Activated T-helper 9 cell treated with anti-CD3 and anti-CD28 coated beads, Interleukin-2, amount 50 U/mL, for 16 hours (primary cell): ENCODE measurements at regions not wholly inside any gene's neighbourhood (a gene's known extent, or its start where the extent isn't known, plus 50 kb on each side); places are given as distances from the start of the nearest gene placed in this dataset.
"Not testable (repeated sequence)": the region's sequence is repeated elsewhere in the genome, so short reads cannot be mapped to it uniquely, and the experiment has no call there.

Source experiments
- DNase-seq: peaks from one replicate; pipeline ENCODE4 v3.0.0-alpha.2; 2020; ENCODE audit warnings: low read depth

DNA sequence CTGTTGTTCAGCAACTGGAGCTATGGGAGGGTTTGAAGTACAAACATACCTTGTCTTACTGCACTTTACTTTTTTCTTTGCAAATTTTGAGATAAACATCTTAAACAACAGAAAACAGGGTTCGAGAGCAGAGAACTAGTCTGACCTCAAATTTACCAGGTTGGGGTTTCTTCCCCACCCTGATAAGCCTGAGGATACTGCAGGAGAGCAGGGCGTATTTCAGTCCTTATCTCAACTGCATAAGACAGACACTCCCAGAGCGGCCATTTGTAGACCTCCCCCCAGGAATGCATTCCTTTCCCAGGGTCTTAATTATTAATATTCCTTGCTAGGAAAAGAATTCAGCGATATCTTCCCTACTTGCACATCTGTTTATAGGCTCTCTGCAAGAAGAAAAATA is 242.1 kb upstream of the DDHD1 start:
- not testable (repeated sequence) for DNase-seq

GRCh38 chr14:53391631-53392285 is 238.6 kb upstream of the DDHD1 start:
- no peak for DNase-seq

- no peak for DNase-seq
Observed at GRCh38 chr14:53391156-53391555, 238.0 kb upstream of the DDHD1 start.

DNA sequence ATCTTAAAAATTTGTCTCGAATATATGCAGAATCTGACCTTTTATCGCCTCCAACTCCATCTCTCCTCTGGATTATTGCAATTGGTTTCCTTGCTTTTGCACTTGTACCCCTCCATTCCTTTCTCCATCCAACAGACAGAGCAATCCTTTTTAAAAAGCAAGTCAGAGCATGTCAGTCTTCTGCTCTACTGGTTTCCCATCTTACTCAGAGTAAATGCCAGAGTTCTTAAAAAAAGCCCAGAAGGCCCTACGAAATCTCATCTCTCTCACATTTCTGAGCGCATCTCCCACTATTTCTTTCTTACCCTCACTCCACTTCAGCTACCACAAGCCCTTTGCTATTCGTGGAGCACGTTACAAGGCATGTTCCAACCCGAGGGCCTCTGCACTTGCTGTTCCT is 236.9 kb upstream of the DDHD1 start:
- no peak for DNase-seq

DNA sequence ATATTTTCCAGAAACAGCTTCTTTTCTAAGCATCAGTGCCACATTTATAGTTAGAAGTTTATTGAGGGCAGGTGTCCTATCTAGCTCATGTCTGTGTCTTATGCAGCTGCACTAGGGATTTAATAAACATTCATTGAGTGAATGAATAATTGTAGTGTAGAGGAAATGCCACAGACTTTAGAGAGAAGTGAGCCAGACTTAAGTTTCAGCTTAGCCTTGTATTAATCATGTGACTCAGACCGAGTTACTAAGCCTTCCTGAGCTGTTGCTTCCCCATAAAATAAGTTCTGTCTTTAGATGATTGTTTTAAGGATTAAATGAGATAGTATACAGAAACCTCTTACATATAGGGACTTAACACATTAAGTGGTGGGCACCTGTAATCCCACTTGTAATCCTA is 236.1 kb upstream of the DDHD1 start:
- no peak for DNase-seq

DNA sequence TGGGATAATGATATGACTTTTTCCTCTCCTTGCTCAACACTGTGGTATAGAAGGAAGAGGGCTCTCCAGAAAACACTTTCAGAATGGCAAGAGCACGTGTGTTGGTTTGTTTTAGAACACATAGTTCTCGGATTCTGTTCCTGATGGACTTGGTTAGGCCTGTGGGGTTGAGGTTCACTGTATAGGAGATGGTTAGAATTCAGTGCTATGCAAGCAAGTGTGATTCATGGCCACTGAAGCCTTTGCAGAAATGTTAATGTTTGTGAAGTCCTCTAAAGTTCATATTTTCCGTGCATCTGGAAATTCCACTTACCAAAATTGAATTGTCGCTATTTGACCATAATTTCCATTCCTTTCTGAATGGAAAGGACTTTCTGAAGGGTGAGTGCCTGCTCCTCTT is 233.2 kb upstream of the DDHD1 start:
- no peak for DNase-seq

DNA sequence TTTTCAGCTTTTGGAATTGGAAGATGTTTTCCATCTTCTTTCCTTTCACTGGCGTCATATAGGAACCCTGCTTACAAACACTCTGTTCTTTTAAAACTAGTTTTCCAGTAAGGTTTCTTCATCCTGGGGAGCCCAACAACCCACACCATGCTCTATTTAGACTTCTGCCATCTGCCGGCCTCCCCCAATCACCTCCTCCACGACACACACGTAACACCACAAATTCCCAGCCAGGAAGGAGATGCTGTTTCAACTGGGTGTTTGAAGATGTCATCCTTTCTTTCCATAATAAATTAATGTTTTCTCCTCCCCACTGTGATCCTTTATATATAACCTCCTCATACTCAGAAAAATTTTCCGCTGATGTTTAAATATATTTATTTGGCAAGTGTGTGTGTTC is 231.4 kb upstream of the DDHD1 start:
- no peak for DNase-seq

GRCh38 chr14:53384073-53384472 is 230.9 kb upstream of the DDHD1 start:
- no peak for DNase-seq

- no peak for DNase-seq
Observed at GRCh38 chr14:53381895-53382294, 228.8 kb upstream of the DDHD1 start.

GRCh38 chr14:53380867-53381225 is 227.7 kb upstream of the DDHD1 start:
- no peak for DNase-seq

DNA sequence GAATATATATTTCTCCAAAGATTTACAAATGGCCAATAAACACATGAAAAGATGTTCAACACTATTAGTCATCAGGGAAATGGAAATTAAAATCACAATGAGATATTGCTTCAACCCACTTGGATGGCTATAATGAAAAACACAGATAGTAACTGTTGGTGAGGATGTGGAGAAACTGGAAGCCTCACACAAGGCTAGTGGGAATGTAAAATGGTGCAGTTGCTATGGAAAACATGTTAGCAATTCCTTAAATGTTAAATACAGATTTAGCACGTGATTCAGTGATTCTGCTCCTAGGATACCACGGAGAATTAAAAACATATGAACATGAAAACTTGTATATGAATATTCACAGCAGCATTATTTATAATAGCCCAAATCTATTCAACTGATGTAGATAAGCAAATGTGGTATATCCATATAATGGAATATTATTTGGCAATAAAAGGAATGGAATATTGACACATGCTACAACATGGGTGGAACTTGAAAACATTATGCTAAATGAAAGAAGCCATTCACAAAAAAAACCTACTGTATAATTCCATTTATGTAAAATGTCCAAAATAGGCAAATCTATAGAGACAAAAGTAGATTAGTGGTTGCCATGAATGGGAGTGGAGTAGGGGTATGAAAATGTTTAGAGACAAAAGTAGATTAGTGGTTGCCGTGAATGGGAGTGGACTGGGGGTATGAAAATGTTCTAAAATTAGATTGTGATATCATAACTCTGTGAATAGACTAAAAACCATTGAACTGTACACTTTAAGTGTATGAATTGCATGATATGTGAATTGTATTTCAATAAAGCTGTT is 227.1 kb upstream of the DDHD1 start:
- DNase-seq: no peak

DNA sequence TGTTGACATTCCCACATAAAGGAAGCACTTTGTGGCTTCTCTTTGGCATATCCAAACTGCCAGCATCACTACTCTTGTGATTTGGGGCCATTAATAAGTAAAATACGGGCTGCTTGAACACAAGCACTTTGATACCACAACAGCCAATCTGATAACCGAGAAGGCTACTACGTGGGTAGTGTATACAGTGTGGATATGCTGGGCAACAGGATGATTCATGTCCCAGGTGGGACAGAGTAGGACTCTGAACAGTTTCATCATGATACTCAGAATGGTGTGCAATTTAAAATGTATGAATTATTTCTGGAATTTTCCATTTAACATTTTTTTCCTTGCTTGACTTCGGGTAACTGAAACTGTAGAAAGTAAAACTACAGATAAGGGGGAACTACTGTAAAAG is 225.0 kb upstream of the DDHD1 start:
- no peak for DNase-seq

DNA sequence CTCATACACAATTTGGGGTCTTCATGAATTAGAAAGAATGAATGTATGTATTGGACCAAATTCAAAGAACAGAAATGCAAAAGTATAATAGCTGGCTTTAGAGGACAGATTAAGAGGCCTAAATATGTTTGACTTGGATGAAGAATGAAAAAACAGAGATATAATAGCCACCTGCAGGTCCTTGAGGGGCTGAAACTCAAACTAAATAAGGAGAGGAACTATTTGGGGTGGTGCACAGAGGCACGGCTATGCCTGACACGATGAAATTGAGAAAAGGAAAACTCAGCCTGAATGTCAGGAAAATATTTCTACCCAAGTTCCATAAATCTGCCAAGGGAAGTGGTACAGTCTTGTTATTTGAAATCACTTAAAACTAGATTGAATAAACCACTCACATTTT is 222.9 kb upstream of the DDHD1 start:
- DNase-seq: no peak

DNA sequence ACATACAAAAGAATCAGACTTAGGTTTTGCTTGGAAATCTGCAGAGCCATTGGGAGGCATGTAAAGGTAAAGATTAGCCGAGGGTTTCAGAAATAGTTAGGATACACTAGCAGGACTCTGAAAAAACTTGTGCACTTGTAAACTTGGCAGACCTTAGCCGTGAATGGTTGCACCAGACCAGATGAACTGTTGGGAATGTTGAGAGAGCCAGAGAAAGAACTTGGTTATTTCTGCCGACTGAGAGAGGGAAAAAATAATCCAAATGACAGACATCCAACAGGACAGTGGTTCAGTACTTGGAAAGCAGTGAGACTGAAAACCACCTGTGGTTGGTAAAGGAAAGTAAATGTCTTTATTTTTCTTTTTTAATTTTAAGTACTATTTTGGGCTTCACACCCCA is 222.5 kb upstream of the DDHD1 start:
- DNase-seq: no peak

GRCh38 chr14:53368711-53369201 is 215.6 kb upstream of the DDHD1 start:
- DNase-seq: no peak

DNA sequence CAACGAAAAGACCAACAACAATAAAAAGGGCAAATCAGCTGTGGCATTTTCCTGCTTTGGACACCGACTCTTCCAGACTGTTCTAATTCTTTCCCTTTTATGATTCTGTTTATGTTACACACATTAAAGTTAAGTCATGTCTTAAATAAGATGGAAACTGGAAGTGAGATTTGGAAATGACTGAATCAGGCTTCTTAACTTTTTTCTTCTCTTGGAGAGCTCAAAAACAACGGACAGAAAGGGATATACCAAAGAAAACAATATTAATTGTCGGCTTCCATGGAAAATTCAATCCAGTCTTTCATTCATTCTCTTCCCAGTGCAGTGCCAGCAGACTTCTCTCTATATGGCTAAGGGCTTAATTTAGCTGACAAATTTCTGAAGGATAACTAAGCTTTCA is 214.9 kb upstream of the DDHD1 start:
- no peak for DNase-seq

GRCh38 chr14:53367644-53368026 is 214.5 kb upstream of the DDHD1 start:
- no peak for DNase-seq

DNA sequence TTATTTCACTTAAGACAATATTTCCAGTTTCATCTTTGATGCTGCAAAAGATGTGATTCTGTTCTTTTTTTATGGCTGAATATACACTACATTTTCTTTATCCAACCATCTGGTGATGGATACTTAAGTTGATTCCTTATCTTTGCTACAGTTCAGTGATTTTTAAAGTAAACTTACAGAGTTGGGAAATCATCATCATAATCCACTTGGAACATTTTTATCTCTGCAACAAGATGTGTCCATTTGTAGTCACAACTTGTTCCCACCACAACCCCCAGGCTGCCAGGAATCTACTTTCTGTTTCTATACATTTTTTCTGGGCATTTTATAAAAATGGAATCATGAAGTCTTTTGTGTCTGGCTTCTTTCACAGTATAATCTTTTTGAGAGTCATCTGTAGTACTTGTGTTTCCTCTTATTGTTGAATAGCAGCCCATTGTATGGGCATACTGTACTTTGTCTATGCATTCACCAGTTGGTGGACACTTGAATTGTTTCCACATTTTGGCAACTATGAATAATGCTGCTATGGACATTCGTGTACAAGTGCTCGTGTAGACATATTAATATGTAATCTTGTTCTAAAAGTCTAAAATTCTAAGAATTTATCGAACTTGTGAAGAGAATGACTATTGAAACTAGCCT is 212.5 kb upstream of the DDHD1 start:
- DNase-seq: no peak

GRCh38 chr14:53362916-53363315 is 209.8 kb upstream of the DDHD1 start:
- DNase-seq: not testable (repeated sequence)

DNA sequence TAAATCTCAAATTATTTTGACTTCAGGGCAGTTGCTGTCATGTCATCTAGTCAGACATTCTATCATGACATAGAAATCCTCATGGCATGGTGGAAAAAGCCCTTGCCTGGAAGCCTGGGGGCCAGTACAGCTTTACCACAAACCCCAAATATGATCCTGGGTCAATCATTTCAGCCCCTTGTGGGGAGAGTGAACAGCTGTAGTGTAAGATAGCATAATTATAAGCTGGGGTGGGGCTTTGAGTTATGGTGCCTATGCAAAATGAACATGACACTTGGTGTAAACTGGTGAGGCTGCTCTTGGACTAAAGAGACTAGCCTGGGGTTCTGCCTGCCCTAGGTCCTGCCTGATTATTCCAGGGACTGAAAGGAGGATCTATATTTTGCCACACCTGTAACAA is 207.7 kb upstream of the DDHD1 start:
- DNase-seq: no peak

DNA sequence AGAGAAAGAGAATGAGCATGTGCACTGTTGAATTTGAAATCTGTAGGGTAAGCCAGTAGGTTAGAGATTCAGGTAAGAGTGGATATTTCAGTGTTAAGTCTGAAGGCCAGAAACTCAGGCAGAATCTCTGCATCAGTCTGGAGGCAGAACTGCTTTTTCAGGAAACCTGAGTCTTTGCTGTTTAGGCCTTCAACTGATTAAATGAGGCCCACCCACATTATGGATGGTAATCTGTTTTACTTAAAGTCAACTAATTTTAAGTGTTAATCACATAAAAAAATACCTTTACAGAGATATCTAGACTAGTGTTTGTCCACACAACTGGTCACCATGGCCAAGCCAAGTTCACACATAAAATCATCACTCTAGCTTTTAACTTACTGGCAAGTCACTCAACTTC is 205.0 kb upstream of the DDHD1 start:
- DNase-seq: no peak

- DNase-seq: no peak
Observed at GRCh38 chr14:53356361-53357150, 203.4 kb upstream of the DDHD1 start.
